ENCODE measurements at regions not wholly inside any gene's neighbourhood (a gene's known extent, or its start where the extent isn't known, plus 50 kb on each side); places are given as distances from the start of the nearest gene placed in this dataset.

GRCh38 chr7:22052674-22053365 lies 107.1 kb upstream of the CDCA7L start:
- no peaks in the 10 kb centered on the region for H3K27me3 ChIP-seq
- H3K27ac ChIP-seq = no peak overlapping the region
- no peak for DNase-seq
- no peaks in the 10 kb centered on the region for H3K9me3 ChIP-seq
- intact Hi-C loops (cut with DNase I; ENCODE audit: low total_unique reads) = no loop called here
- no peaks in the 10 kb centered on the region for H3K36me3 ChIP-seq
- H3K4me1 ChIP-seq = no peaks in the 10 kb centered on the region
- TF ChIP-seq CTCF (IDR thresholded peaks at IDR 0.05) = no peak
- no peak for TF ChIP-seq POLR2A (IDR thresholded peaks at IDR 0.05)
- no peak overlapping the region for H3K4me3 ChIP-seq

- intact Hi-C loops (cut with DNase I; ENCODE audit: low total_unique reads) = no loop called here
- H3K4me3 ChIP-seq = no peak overlapping the region
- TF ChIP-seq POLR2A (IDR thresholded peaks at IDR 0.05) (no peak), CTCF (IDR thresholded peaks at IDR 0.05) (no peak)
These were observed 106.4 kb upstream of the CDCA7L start for GRCh38 chr7:22051886-22052673.

GRCh38 chr7:22049766-22050500 lies 104.2 kb upstream of the CDCA7L start:
- Histone ChIP-seq H3K9me3 (no peaks in the 10 kb centered on the region), H3K27me3 (no peaks in the 10 kb centered on the region), H3K4me3 (no peak overlapping the region), H3K4me1 (no peaks in the 10 kb centered on the region), H3K36me3 (no peaks in the 10 kb centered on the region), H3K27ac (no peak overlapping the region)
- DNase-seq = no peak
- intact Hi-C loops (cut with DNase I; ENCODE audit: low total_unique reads) = no loop called here
- TF ChIP-seq CTCF (IDR thresholded peaks at IDR 0.05) (no peak), POLR2A (IDR thresholded peaks at IDR 0.05) (no peak)

More at GRCh38 chr7:22051886-22052673, 106.4 kb upstream of the CDCA7L start:
- Histone ChIP-seq H3K27me3 (no peaks in the 10 kb centered on the region), H3K36me3 (no peaks in the 10 kb centered on the region), H3K4me1 (no peaks in the 10 kb centered on the region), H3K9me3 (no peaks in the 10 kb centered on the region), H3K27ac (no peak overlapping the region)
- no peak for DNase-seq

GRCh38 chr7:22043367-22043766 lies 97.7 kb upstream of the CDCA7L start:
- TF ChIP-seq POLR2A (IDR thresholded peaks at IDR 0.05) (no peak), CTCF (IDR thresholded peaks at IDR 0.05) (no peak)

More at GRCh38 chr7:22043367-22043766, 97.7 kb upstream of the CDCA7L start:
- intact Hi-C loops (cut with DNase I; ENCODE audit: low total_unique reads) = no loop called here
- Histone ChIP-seq H3K4me3 (no peak overlapping the region), H3K4me1 (no peaks in the 10 kb centered on the region), H3K27me3 (no peaks in the 10 kb centered on the region), H3K9me3 (no peaks in the 10 kb centered on the region), H3K36me3 (no peaks in the 10 kb centered on the region), H3K27ac (no peak overlapping the region)
- no peak for DNase-seq
